ENCODE measurements at regions not wholly inside any gene's neighbourhood (a gene's known extent, or its start where the extent isn't known, plus 50 kb on each side); places are given as distances from the start of the nearest gene placed in this dataset.

DNA sequence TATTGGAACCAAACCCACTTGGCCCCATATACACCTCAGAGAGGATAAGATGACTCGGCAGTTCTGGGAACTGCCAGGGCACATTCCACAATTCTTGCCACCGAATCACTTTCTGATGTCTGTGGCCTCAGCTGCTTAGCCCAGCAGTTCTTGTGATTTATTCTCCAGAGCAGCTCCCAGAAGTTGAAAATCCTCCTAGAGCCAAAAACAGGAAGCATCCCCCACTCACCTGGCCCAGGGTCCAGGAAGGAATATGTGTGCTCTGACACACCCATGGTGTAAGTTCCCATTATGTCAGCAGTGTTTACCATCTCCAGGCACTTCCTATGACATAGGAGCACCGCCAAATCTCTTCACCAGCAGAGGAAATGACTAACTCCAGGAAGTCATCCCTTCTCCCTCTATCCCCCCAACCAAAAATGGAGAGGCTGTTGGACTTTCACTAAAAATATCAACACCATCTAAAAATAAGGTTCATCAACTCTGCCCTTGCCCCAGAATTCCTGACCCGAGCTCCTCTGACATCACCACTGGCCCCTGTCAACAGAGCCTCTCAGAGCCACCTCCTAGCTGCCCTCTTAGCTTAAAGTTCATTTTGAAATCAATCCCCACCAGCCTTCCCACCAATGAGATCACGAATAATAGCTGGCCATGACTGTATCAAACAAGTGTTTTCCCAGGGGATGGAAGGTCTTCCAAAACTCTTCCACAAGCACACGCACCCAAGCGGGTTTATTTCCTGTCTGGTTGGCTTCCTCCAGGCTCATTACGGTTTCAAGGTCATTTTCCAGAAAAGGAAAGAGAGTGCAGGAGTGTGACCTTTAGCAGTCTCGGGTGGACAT lies 223.1 kb upstream of the PARD3B start:
- no peak for DNase-seq (ENCODE audit: low read depth, low spot score)

DNA sequence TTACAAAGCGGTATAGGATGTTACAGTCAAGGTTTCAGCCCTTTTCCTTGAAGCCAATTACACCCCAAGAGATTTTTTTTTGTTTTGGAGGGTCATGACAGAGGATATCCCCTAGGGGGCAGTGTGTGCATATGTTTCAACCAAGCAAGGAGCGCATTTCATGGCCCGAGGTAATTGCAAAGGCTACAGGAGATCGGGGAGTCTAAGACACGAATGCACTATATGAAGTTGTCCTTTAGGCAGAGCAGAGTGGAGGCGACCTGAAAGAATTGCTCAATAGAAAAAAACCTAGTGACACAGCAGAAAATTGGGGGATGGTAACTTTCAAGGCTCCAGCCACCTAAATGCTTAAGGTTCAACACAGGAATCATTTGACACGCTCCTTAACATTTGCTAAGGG lies 219.8 kb upstream of the PARD3B start:
- peak; percentile 11 for DNase-seq (ENCODE audit: low read depth, low spot score)

DNA sequence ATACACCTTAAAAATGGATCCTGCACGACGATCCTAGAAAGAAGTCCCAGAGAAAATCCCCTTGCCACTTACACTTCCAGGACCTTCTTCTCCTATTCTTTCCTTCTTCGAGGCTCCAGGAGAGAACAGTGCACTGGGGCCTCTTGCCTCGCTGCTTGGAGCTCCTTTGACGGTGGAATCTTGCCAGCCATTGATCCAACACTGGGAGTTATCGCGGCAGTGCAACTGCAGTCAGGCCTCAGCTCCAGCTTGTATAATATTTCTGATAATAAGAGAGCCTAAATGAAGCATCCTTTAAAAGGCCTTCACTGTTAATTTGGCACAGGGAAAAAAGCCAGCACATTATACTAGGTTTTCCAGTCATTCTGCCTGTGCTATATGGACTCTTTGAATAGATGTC lies 216.9 kb upstream of the PARD3B start:
- DNase-seq (ENCODE audit: low read depth, low spot score) = no peak

DNA sequence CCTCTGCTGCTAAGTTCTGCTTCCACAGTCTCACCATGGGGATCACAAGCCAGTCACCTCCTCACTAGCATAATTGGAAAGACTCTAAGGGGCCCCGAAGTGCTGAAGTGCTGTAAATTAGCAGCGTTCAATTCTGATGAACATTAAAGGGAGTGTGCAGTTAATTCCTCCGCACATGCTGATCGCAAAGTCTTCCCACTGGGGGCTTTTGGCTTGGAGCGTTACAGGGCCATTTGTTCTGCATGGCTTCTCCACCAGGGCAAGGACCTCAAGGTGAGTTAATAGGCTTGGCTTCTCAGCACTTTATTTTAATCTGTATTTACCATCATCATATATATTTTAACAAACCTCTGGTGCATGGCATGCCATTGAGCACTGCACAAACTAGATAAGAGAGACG lies 216.3 kb upstream of the PARD3B start:
- DNase-seq (ENCODE audit: low read depth, low spot score) = no peak

DNA sequence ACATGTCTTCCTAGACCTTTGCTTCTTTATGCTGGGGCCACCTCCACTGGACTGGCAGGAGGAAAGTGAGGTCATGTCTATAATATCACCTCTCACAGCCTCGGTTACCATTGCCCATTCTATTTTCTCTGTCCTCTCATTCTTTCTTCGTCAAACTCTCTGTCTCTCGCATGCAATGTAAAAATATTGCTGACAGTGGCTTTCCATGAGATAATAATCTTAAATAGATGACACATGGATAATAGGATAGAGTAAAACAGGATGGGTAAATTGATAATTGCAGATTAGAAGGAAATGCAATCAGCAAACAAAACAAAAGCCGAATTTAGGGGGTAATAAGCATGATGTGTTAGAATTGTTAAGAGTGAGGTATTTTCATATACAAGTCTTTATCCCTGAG lies 215.7 kb upstream of the PARD3B start:
- no peak for DNase-seq (ENCODE audit: low read depth, low spot score)

DNA sequence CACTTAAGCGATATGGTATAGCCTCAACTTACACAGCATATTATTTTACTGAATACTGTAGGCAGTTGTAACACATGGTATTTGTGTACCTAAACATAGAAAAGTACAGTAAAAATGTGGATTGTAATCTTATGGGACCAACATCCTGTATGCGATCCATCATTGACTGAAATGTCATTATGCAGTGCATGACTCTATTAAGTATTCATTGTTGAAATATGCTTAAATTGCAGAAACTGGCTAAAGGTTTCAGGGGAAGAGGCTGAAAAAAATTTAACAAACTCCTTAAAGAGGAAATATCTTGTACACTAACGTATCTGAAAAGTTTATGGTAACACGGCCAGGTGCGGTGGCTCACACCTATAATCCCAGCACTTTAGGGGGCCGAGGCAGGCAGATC lies 214.1 kb upstream of the PARD3B start:
- no peak for DNase-seq (ENCODE audit: low read depth, low spot score)

DNA sequence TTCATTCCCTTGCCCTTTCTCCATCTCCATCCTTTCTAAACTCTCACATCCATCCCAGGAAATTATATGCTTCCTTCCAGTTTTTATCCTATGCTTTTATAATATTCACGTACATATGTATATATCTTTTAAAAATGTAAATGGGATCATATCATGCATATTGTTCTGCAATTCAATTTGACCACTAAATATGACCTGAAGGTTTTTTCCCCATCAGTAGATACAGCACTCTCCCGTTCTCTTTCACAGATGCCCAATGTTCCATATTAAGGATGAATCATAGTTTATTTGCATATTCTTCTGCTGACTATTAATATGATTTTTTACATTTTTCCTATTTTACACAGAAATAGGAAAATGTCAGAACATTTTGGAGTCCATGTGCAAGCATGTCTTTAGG lies 213.3 kb upstream of the PARD3B start:
- no peak for DNase-seq (ENCODE audit: low read depth, low spot score)

DNA sequence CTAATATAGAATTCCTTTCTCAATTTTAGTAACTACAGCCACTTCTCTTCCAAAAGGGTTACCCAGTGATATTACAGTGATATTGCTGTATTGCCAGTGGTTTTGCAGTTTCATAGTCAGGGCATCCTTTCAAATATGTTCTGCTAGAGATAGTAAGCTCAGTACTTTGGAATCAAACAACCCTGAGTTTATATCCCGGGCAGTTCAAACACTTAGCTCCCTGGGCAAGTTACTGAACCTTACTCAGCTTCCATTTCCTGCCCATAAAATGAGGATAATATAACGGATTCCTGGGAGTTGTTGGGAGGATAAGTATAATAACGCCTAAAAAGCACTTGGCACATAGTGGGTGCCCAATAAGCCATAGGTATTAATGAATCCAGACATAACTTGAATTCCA lies 212.6 kb upstream of the PARD3B start:
- no peak for DNase-seq (ENCODE audit: low read depth, low spot score)

DNA sequence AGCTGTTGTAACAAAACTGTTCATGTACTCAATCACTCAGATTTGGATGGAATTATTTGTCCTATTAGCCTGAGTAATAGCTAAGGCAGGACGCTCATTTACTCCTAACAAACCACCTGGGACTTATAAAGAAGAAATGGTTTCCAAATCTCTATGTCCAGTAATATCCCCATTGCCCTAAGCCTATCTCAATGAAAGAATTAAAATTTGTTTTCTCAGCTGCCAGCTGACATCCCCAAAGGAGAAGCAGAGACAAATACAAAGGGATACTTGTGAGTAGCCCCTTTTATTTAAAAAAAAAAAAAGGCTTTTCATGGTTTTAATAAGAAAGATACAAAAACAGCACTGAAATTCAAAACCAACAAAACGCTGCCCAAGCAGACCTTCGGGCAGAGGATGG lies 211.4 kb upstream of the PARD3B start:
- DNase-seq (ENCODE audit: low read depth, low spot score) = no peak

DNA sequence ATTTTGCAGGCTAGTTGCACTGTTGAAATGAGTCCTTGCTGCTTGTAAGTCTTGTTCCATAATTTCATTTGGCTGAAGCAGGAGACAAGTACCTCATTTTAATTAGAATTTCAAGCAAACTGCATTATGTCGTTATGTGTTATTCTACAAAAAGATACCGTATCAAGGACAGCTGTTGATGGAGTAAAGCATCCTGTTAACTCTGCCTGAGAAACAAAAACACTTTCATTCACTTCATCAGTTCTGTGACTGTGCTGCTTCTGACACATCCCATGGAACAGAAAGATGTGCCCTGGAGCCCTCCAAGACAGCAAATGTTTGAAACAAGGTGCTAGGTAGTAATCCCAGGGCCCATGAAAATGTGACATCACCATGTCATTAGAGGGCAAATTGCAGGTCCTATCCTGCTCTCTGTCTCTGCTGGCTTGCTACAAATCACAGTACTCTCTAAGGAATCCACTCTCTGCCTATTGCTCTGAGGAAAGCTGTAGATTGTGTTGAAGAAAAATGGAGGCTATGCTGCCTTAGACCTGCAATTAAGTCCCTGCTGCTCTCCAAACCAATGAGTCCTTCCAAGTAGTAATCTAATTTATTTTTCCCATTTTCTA lies 209.7 kb upstream of the PARD3B start:
- DNase-seq (ENCODE audit: low read depth, low spot score) = no peak

DNA sequence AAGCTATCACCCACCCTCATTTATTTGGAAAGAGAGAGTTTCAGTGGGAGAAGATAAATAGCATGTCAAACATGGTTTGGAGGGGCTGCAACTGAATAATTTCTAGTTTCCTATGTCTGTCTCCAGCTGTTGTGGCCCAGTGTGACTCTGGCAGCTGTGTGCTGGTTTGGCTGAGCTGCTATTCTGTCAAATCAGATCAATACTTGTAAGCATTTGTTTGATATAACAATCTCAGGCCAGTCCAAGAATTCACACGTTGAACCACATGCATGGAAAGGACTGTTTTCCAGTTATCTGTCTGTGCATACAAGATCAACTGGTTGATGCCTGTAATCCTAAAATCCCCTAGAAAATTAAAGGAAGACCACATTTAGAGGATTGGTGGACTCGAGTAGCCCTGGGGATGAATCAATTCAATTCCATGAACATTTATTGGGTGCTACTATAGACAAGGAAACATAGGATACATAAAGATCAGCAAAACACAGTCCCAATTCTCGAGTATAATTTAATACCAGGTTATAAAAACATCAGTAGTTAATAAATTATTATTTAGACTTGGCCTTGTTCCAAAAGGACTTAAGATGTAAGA lies 209.0 kb upstream of the PARD3B start:
- DNase-seq (ENCODE audit: low read depth, low spot score) = no peak

DNA sequence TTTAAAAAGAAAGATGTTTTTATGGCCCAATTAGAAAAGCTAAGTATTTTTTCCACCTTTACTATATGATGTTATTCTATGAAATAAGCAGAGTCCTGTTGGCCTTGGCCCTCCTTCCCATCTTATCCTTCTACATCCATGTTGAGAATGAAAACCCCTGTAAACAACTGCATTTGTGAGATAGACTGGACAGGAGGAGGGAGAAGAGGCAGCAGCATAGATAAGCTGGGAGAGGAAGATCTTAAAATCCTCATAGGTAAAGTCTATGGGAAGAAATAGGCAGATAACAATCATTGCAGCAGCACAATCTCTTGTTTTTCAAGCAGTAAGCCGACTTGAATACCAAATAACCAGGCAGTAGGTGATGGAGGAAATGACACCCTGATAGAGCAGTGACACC lies 207.6 kb upstream of the PARD3B start:
- no peak for DNase-seq (ENCODE audit: low read depth, low spot score)

DNA sequence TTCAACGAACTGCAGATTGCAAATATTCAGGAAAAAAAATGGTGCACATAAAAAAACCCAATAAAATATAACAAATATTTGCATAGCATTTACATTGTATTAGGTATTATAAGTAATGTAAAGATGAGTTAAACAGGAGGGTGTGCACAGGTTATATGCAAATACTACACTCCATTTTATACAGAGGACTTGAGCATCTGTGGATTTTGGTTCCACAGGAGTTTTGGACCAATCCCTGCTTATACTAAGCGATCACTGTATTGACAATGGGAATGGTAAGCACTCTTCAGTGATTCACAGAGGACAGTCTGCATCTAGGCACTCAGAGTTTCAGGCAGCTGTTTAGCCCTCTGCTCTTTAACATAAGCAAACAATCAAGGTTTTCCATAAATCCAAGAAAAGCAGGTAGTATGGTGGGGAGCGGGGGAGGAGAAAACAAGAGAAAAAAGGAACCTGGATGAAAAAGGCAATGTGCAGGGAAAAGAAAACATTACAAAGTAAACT lies 206.0 kb upstream of the PARD3B start:
- DNase-seq (ENCODE audit: low read depth, low spot score) = no peak

DNA sequence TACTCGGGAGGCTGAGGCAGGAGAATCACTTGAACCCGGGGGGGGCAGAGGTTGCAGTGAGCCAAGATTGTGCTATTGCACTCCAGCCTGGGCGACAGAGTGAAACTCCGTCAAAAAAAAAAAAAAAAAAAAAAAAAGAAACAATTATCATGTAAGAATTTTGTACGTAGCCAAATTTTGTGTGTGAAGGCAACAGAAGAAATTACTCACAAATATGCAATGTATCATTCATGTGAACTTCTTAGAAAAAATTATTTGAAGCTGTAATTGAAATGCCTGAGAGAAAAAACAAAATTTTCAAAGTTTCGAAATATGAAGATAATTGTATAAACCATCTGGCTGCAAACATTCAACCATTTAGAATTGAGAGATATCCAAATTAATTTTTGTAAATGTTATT lies 204.8 kb upstream of the PARD3B start:
- DNase-seq (ENCODE audit: low read depth, low spot score) = no peak

DNA sequence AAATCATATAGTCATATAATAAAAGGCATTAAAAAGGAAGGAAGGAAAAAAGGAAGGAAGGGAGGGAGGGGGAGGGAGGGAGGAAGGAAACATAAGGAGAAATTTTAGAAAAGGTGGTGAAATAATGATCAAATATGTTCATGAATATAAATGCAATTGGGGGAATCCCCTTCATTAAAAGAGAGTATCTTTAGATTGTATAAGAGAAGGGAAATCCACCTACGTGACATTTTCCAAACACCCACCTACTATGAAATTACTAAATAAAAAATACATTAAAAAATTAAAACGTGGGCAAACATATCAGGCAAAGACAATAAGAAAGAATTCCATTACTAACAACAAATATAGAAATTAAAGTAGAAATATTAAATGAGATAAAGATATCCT lies 203.4 kb upstream of the PARD3B start:
- no peak for DNase-seq (ENCODE audit: low read depth, low spot score)

DNA sequence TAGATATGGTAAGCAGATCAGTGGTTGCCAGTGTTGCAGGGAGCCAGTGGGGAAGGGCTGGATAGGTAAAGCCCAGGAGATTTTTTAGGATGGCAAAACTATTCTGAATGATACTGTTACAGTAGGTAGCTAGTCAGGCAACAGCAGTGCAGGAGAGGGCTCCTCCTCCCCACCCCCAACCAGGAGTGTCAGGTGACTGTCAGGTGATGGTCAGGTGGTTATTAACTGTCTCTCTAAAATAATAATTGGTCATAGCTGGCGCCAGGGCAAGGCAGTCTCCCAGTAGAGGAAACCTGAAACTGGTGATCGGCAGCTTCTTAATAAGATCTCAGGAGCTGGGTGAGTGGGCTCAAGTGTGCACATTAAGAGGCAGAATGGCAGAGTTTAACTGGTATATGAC lies 201.6 kb upstream of the PARD3B start:
- no peak for DNase-seq (ENCODE audit: low read depth, low spot score)

DNA sequence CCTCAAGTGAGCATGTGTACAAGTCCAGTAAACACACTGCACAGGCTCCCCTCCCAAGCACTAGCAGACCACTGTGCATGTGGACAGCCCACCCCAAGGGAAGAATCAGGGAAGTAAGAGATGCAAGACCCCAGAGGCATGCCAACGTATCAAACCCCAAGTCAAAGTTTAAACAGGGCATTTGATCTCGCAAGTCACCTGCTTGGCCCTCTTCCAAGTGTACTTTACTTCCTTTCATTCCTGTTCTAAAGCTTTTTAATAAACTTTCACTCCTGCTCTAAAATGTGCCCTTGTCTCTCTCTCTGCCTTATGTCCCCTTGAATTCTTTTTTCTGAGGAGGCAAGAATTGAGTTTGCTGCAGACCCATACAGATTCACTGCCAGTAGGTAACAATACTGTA lies 201.2 kb upstream of the PARD3B start:
- no peak for DNase-seq (ENCODE audit: low read depth, low spot score)

DNA sequence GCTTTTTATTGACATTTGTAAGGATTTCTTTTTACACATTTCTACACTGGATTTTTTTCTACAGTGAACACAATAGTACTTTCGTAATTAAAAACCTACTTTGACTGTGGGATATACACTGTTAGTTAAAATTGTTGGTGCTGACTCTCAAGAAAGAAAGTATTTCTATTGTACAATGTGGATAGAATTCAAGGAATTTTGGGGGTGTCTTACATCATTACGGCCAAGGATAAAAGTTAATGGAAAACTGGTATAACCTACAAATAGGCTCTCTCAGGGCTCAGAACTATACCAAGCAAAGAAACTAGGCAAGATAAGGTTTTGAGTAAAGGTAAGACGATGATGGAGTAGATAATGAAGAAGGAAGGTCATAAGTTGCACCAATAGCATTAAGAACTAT lies 198.4 kb upstream of the PARD3B start:
- no peak for DNase-seq (ENCODE audit: low read depth, low spot score)

DNA sequence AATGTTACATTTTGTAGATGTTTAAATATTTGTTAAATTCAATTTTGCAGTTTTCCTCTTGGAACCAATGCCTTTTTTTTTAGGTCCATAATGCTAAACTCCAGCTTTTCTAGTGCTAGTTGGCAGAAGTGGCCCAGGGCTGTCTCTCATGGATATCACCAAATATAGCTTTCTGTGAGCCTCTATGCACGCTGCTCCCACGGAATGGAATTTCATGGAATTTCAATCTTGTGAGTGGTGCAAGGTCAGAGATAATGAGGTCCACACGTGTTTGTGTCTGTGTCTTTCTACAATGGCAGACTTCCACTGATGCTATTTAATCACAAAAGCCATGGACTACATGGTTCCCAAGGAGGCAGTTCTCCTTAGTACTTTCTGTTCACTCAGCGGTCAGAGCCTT lies 191.5 kb upstream of the PARD3B start:
- no peak for DNase-seq (ENCODE audit: low read depth, low spot score)

DNA sequence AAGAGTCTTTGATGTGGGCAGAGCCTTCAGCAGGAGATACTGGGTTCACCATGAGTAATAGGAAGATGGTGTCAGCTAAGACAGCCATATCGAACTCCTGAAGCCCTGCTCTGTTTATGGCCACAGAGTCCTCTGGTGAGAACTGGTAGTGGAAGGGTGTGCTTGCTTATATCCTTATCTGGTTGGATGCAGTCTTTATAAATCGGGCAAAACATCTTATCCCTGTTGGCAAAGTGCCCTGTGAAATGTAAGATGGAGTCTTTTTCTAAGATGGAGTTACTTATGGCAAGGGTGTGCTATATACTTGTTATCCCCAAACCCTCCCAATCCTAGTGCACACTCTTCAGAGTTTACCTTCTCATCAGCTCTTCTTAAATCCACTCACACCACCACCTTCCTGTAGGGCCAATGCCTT lies 190.8 kb upstream of the PARD3B start:
- no peak for DNase-seq (ENCODE audit: low read depth, low spot score)

DNA sequence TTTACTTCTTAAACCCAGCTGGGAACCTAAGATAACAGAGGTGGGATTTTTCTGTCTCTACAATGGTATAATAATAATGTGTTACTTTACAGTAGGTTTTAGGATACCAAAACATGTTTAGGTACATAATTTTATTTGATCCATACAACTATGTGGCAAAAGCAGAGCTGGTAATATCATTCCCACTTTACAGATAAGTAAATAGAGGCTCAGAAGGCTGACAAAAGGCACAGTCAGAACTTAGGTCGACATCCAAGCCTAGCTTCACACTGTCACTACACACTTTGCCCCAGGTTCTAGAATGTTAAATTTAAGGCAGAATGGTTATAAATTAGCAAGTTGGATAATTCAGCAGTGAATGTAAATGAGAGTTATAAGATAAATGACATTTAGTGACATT lies 189.6 kb upstream of the PARD3B start:
- no peak for DNase-seq (ENCODE audit: low read depth, low spot score)

DNA sequence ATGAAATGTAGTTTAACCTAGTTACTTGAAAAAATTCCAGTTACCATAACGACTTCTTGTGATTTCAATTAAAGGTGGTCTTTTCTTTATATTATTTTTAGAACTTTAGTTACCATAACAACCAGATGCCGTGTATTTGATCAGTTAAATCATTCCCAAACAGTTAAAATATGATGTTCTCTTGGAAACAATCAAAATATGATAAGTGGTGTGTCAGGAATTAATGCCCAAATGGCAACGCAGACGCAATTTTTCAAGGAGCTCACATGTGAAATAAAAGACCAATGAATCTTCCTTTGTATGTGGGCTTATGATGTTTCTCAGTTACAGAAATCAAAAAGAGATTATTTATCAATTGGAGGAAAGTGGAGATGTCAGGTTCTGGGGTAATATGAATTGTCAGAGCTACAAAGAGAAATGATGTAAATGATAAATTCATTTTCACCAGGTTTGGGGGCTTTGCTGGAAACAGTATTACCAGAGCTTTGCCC lies 189.1 kb upstream of the PARD3B start:
- no peak for DNase-seq (ENCODE audit: low read depth, low spot score)

DNA sequence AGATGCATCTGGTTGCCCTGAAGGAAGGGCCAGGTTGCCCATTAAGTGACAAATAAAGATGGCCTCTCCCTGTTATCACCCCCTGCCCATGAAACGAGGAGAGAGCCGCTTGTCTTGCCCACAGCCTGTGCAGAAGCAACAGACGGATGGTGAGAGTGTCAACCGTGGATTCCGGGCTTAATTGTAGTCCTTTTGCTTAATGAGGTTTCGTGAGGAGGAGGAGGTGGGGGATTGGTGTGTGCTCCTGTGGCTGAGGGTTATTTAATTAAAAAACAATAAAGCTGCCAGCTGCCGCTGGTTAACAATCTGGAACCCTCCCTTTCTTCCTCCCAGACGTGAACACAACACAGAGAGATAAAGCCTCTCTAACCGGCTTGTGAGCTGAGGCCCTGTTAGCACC lies 188.0 kb upstream of the PARD3B start:
- no peak for DNase-seq (ENCODE audit: low read depth, low spot score)
